Left colon (tissue), 2 donors: ENCODE measurements at regions not wholly inside any gene's neighbourhood (a gene's known extent, or its start where the extent isn't known, plus 50 kb on each side); places are given as distances from the start of the nearest gene placed in this dataset.
"Not testable (repeated sequence)": the region's sequence is repeated elsewhere in the genome, so short reads cannot be mapped to it uniquely, and the experiment has no call there.

Experiments
- ATAC-seq: fragments of 200-7000 bp; cut with Tn5 transposase; one replicate; pipeline ENCODE4 v1.9.1; 2020; ENCODE audit warnings: mild to moderate bottlenecking, moderate library complexity
- DNase-seq, 2 donors: peaks; one replicate each; pipeline ENCODE4 v3.0.0-alpha.2; 2020
- intact Hi-C, 2 donors: fragments of 100-400 bp; cut with DNase I in 1 of 2; cut with micrococcal nuclease in 1 of 2; formaldehyde crosslinking; loops; one replicate each; pipeline versions ENCODE4 v1.11.2 to v1.14.0; 2022; cut with DNase I, micrococcal nuclease
- donor health status: DM: no; HTN: no; CAD: no.
- donor health status: DM: yes; HTN: yes; CAD: no.

- no peak for ATAC-seq
- DNase-seq, result no peak
- intact Hi-C loops, result no loop called here
Measured at GRCh38 chr11:37203006-37203405, 605.0 kb upstream of the RAG2 start.

GRCh38 chr11:37199082-37199481, 601.0 kb upstream of the RAG2 start:
- ATAC-seq (no peak), DNase-seq (no peak)
- intact Hi-C loops, result no loop called here

- intact Hi-C loops, result no loop called here
- no peak for DNase-seq
- ATAC-seq, result no peak
Measured at GRCh38 chr11:37184326-37184725, 586.3 kb upstream of the RAG2 start.

- no peak for DNase-seq
- intact Hi-C loops, result no loop called here
- ATAC-seq, result no peak
Measured at GRCh38 chr11:37182031-37182430, 584.0 kb upstream of the RAG2 start.

- intact Hi-C loops, result no loop called here
- no peak for ATAC-seq
Measured at GRCh38 chr11:37177721-37178120, 579.7 kb upstream of the RAG2 start.

GRCh38 chr11:37171451-37171850, 573.4 kb upstream of the RAG2 start:
- intact Hi-C loops, result no loop called here
- ATAC-seq (no peak), DNase-seq (no peak)

More at GRCh38 chr11:37177721-37178120, 579.7 kb upstream of the RAG2 start:
- no peak for DNase-seq

- intact Hi-C loops, result no loop called here
- DNase-seq (no peak), ATAC-seq (no peak)
Measured at GRCh38 chr11:37170311-37170710, 572.3 kb upstream of the RAG2 start.

- DNase-seq, intact Hi-C loops, ATAC-seq: not testable (repeated sequence)
Measured at GRCh38 chr11:37145434-37145833, 547.4 kb upstream of the RAG2 start.

- ATAC-seq (no peak), DNase-seq (no peak)
- intact Hi-C loops, result no loop called here
Measured at GRCh38 chr11:37142591-37142990, 544.6 kb upstream of the RAG2 start.

GRCh38 chr11:37141707-37142106, 543.7 kb upstream of the RAG2 start:
- DNase-seq (no peak), ATAC-seq (no peak)
- intact Hi-C loops, result no loop called here

- intact Hi-C loops, DNase-seq, ATAC-seq: not testable (repeated sequence)
Measured at GRCh38 chr11:37135606-37136005, 537.6 kb upstream of the RAG2 start.

- intact Hi-C loops, result no loop called here
- ATAC-seq, result no peak
- DNase-seq, result no peak
Measured at GRCh38 chr11:37134637-37135036, 536.6 kb upstream of the RAG2 start.

- ATAC-seq (no peak), DNase-seq (no peak)
- intact Hi-C loops, result no loop called here
Measured at GRCh38 chr11:37124384-37124783, 526.3 kb upstream of the RAG2 start.

GRCh38 chr11:37115963-37116362, 517.9 kb upstream of the RAG2 start:
- DNase-seq, result no peak
- no peak for ATAC-seq
- intact Hi-C loops, result no loop called here

- no peak for ATAC-seq
- intact Hi-C loops, result no loop called here
Measured at GRCh38 chr11:37110385-37110784, 512.3 kb upstream of the RAG2 start.

GRCh38 chr11:37109286-37109585, 511.2 kb upstream of the RAG2 start:
- no peak for DNase-seq
- no peak for ATAC-seq
- intact Hi-C loops, result no loop called here

More at GRCh38 chr11:37110385-37110784, 512.3 kb upstream of the RAG2 start:
- no peak for DNase-seq

- no peak for ATAC-seq
- DNase-seq, result no peak
- intact Hi-C loops, result no loop called here
Measured at GRCh38 chr11:37108436-37109285, 510.6 kb upstream of the RAG2 start.

- intact Hi-C loops, result no loop called here
- DNase-seq, result no peak
- no peak for ATAC-seq
Measured at GRCh38 chr11:37107831-37108230, 509.8 kb upstream of the RAG2 start.

GRCh38 chr11:37107415-37107814, 509.4 kb upstream of the RAG2 start:
- intact Hi-C loops, result no loop called here
- ATAC-seq, result no peak

GRCh38 chr11:37105427-37105826, 507.4 kb upstream of the RAG2 start:
- DNase-seq (no peak), ATAC-seq (no peak)
- intact Hi-C loops, result no loop called here

More at GRCh38 chr11:37107415-37107814, 509.4 kb upstream of the RAG2 start:
- DNase-seq, result no peak

- ATAC-seq, result no peak
Measured at GRCh38 chr11:37104380-37104779, 506.3 kb upstream of the RAG2 start.

More at GRCh38 chr11:37104380-37104779, 506.3 kb upstream of the RAG2 start:
- DNase-seq, result no peak
- intact Hi-C loops, result no loop called here
